ENCODE measurements at regions not wholly inside any gene's neighbourhood (a gene's known extent, or its start where the extent isn't known, plus 50 kb on each side); places are given as distances from the start of the nearest gene placed in this dataset.

GRCh38 chr7:25615003-25615402 is 386.7 kb upstream of the NPVF start:
- no TSS peak for BruUV-seq (replicated peaks)
- ChIA-PET CTCF (no interaction called here), POLR2A (ENCODE audit: low non-redundant PET) (no interaction called here)
- intact Hi-C loops (cut with micrococcal nuclease; ENCODE audit: unreplicated experiment): no loop called here
- H3K4me3 ChIP-seq (ENCODE audit: low read depth, low read length, poor library complexity, severe bottlenecking): no peak overlapping the region
- no peaks in the 10 kb centered on the region for H3K9me3 ChIP-seq (ENCODE audit: low read depth, low read length, poor library complexity, severe bottlenecking)
- H3K27me3 ChIP-seq (replicated peaks; ENCODE audit: insufficient read depth, low read depth, low read length, poor library complexity): no peaks in the 10 kb centered on the region
- H3K36me3 ChIP-seq (ENCODE audit: insufficient read depth, low read length, poor library complexity, severe bottlenecking): no peaks in the 10 kb centered on the region
- H3K27ac ChIP-seq (ENCODE audit: low read depth, low read length, poor library complexity, severe bottlenecking): no peak overlapping the region
- DNase-seq (ENCODE audit: low spot score): no peak
- H3K4me1 ChIP-seq (ENCODE audit: insufficient read depth, low read length, poor library complexity, severe bottlenecking): no peaks in the 10 kb centered on the region
- TF ChIP-seq CTCF (conservative IDR thresholded peaks at IDR 0.05; ENCODE audit: low read depth, low read length): no peak
- no peak for TF ChIP-seq EZH2 (IDR thresholded peaks at IDR 0.05; ENCODE audit: borderline replicate concordance, low read depth, low read length, poor library complexity, severe bottlenecking)

GRCh38 chr7:25615593-25615992 is 387.3 kb upstream of the NPVF start:
- Histone ChIP-seq H3K36me3 (ENCODE audit: insufficient read depth, low read length, poor library complexity, severe bottlenecking) (no peaks in the 10 kb centered on the region), H3K9me3 (ENCODE audit: low read depth, low read length, poor library complexity, severe bottlenecking) (no peaks in the 10 kb centered on the region), H3K4me1 (ENCODE audit: insufficient read depth, low read length, poor library complexity, severe bottlenecking) (no peaks in the 10 kb centered on the region), H3K27me3 (replicated peaks; ENCODE audit: insufficient read depth, low read depth, low read length, poor library complexity) (no peaks in the 10 kb centered on the region), H3K4me3 (ENCODE audit: low read depth, low read length, poor library complexity, severe bottlenecking) (no peak overlapping the region), H3K27ac (ENCODE audit: low read depth, low read length, poor library complexity, severe bottlenecking) (no peak overlapping the region)
- TF ChIP-seq CTCF (conservative IDR thresholded peaks at IDR 0.05; ENCODE audit: low read depth, low read length) (no peak), EZH2 (IDR thresholded peaks at IDR 0.05; ENCODE audit: borderline replicate concordance, low read depth, low read length, poor library complexity, severe bottlenecking) (no peak)
- no TSS peak for BruUV-seq (replicated peaks)
- ChIA-PET POLR2A (ENCODE audit: low non-redundant PET) (no interaction called here), CTCF (no interaction called here)
- DNase-seq (ENCODE audit: low spot score): no peak
- intact Hi-C loops (cut with micrococcal nuclease; ENCODE audit: unreplicated experiment): no loop called here

- H3K4me1 ChIP-seq (ENCODE audit: insufficient read depth, low read length, poor library complexity, severe bottlenecking): no peaks in the 10 kb centered on the region
- CTCF ChIA-PET: no interaction called here
- intact Hi-C loops (cut with micrococcal nuclease; ENCODE audit: unreplicated experiment): no loop called here
- H3K4me3 ChIP-seq (ENCODE audit: low read depth, low read length, poor library complexity, severe bottlenecking): no peak overlapping the region
- BruUV-seq (replicated peaks): no TSS peak
- H3K27me3 ChIP-seq (replicated peaks; ENCODE audit: insufficient read depth, low read depth, low read length, poor library complexity): no peaks in the 10 kb centered on the region
- POLR2A ChIA-PET (ENCODE audit: low non-redundant PET): no interaction called here
- H3K9me3 ChIP-seq (ENCODE audit: low read depth, low read length, poor library complexity, severe bottlenecking): no peaks in the 10 kb centered on the region
- TF ChIP-seq CTCF (conservative IDR thresholded peaks at IDR 0.05; ENCODE audit: low read depth, low read length) (no peak), EZH2 (IDR thresholded peaks at IDR 0.05; ENCODE audit: borderline replicate concordance, low read depth, low read length, poor library complexity, severe bottlenecking) (no peak)
- DNase-seq (ENCODE audit: low spot score): no peak
- H3K36me3 ChIP-seq (ENCODE audit: insufficient read depth, low read length, poor library complexity, severe bottlenecking): no peaks in the 10 kb centered on the region
- no peak overlapping the region for H3K27ac ChIP-seq (ENCODE audit: low read depth, low read length, poor library complexity, severe bottlenecking)
Measured at GRCh38 chr7:25617214-25617613, 388.9 kb upstream of the NPVF start.
